ENCODE measurements at regions not wholly inside any gene's neighbourhood (a gene's known extent, or its start where the extent isn't known, plus 50 kb on each side); places are given as distances from the start of the nearest gene placed in this dataset.

DNA sequence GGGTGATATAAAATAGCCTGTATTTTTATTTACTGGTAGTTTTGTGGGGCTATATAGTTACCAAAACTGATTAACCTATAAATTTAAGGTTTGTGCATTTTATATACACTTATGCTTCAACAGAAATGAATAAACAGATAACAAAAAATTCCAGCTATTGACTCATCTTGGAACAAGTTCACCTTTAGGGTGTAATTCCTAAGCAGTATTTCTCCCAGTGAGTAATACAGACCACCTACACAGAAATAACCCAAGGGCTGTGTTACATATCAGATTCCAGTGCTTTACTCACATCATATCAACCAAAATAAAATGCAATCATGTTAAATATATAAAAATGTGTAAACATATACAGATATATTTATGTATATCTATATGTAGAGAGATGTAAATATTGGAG lies 345.6 kb downstream of the ADAMTS20 start:
- POLR2A ChIA-PET, result no interaction called here
- no peak for DNase-seq (ENCODE audit: low read depth, low spot score)

More for the DNA sequence above, 345.6 kb downstream of the ADAMTS20 start:
- Histone ChIP-seq H3K9me3 (ENCODE audit: control insufficient read depth in 1 of 2, insufficient read depth in 1 of 2, low read depth in 1 of 2, low read length in 2 of 2) (no peaks in the 10 kb centered on the region), H3K4me3 (replicated peaks in 1 of 2; ENCODE audit: low read depth in 1 of 2, low read length in 2 of 2) (no peak overlapping the region), H4K20me1 (ENCODE audit: insufficient read depth) (no peaks in the 10 kb centered on the region), H3K36me3 (ENCODE audit: control insufficient read depth in 1 of 2, insufficient read depth in 2 of 2, low read length in 2 of 2) (no peaks in the 10 kb centered on the region), H3K9me2 (ENCODE audit: insufficient read depth) (no peaks in the 10 kb centered on the region), H3K27ac (ENCODE audit: low read depth, low read length) (no peak overlapping the region), H3K27me3 (ENCODE audit: insufficient read depth, low read length) (no peaks in the 10 kb centered on the region), H2AFZ (ENCODE audit: low read depth, low read length, poor library complexity, severe bottlenecking) (no peak overlapping the region), H3K4me2 (ENCODE audit: low read length) (no peak overlapping the region), H3K79me2 (ENCODE audit: insufficient read depth, low read length) (no peaks in the 10 kb centered on the region), H3K9ac (ENCODE audit: low read length) (no peak overlapping the region), H3K4me1 (ENCODE audit: control insufficient read depth in 1 of 2, insufficient read depth in 2 of 2, low read length in 2 of 2) (no peaks in the 10 kb centered on the region)
- ATAC-seq, result no peak
- TF ChIP-seq JUND (IDR thresholded peaks at IDR 0.05) (no peak), REST (IDR thresholded peaks at IDR 0.05; ENCODE audit: low read depth) (no peak), TCF7L2 (IDR thresholded peaks at IDR 0.05; ENCODE audit: borderline replicate concordance, extremely low read depth, insufficient read depth, insufficient read length) (no peak), POLR2AphosphoS5 (IDR thresholded peaks at IDR 0.05; ENCODE audit: low read depth, low read length) (no peak), FOSL1 (IDR thresholded peaks at IDR 0.05; ENCODE audit: low read depth) (no peak), ZFX (IDR thresholded peaks at IDR 0.05) (no peak), EZH2phosphoT487 (IDR thresholded peaks at IDR 0.05; ENCODE audit: borderline replicate concordance) (no peak), YY1 (IDR thresholded peaks at IDR 0.05; ENCODE audit: extremely low read depth, insufficient replicate concordance, low read depth, low read length) (no peak), SRF (IDR thresholded peaks at IDR 0.05; ENCODE audit: low read depth) (no peak)
- TF ChIP-seq, protein P1, sequence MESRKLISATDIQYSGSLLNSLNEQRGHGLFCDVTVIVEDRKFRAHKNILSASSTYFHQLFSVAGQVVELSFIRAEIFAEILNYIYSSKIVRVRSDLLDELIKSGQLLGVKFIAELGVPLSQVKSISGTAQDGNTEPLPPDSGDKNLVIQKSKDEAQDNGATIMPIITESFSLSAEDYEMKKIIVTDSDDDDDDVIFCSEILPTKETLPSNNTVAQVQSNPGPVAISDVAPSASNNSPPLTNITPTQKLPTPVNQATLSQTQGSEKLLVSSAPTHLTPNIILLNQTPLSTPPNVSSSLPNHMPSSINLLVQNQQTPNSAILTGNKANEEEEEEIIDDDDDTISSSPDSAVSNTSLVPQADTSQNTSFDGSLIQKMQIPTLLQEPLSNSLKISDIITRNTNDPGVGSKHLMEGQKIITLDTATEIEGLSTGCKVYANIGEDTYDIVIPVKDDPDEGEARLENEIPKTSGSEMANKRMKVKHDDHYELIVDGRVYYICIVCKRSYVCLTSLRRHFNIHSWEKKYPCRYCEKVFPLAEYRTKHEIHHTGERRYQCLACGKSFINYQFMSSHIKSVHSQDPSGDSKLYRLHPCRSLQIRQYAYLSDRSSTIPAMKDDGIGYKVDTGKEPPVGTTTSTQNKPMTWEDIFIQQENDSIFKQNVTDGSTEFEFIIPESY (IDR thresholded peaks at IDR 0.05; ENCODE audit: extremely low read depth, insufficient replicate concordance, low read length), result no peak
- ChIA-PET CTCF (no interaction called here), RAD21 (ENCODE audit: low non-redundant PET in 1 of 2, low total read pairs in 2 of 2, uncharacterized antibody in 2 of 2, unreplicated experiment in 2 of 2) (no interaction called here)
- BruUV-seq (replicated peaks), result no TSS peak
- intact Hi-C loops (cut with micrococcal nuclease), result no loop called here
